ENCODE measurements at regions not wholly inside any gene's neighbourhood (a gene's known extent, or its start where the extent isn't known, plus 50 kb on each side); places are given as distances from the start of the nearest gene placed in this dataset.

DNA sequence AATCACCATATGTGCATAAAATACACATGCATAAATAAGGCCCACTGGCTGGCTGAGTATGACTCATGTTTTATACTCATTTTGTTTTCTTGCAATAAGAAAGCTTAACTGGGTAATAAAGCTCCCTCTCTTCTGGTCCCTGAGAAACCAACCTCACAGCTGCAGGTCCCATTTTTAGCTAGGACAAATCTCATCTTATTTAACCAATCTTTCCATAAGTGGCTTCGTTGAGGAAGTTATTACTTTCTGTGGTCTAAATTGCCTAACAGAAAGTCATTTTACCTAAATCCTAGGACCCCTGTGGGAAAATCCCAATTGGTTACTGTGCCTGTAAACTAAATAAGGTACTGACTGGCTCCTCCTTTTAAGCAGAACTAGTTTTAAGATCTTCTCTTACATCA is 232.8 kb upstream of the FBXO33 start:
- TF ChIP-seq, protein P1, sequence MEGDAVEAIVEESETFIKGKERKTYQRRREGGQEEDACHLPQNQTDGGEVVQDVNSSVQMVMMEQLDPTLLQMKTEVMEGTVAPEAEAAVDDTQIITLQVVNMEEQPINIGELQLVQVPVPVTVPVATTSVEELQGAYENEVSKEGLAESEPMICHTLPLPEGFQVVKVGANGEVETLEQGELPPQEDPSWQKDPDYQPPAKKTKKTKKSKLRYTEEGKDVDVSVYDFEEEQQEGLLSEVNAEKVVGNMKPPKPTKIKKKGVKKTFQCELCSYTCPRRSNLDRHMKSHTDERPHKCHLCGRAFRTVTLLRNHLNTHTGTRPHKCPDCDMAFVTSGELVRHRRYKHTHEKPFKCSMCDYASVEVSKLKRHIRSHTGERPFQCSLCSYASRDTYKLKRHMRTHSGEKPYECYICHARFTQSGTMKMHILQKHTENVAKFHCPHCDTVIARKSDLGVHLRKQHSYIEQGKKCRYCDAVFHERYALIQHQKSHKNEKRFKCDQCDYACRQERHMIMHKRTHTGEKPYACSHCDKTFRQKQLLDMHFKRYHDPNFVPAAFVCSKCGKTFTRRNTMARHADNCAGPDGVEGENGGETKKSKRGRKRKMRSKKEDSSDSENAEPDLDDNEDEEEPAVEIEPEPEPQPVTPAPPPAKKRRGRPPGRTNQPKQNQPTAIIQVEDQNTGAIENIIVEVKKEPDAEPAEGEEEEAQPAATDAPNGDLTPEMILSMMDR (conservative IDR thresholded peaks at IDR 0.05; ENCODE audit: low read depth in 2 of 2) = no peak
- TF ChIP-seq EZH2 (IDR thresholded peaks at IDR 0.05; ENCODE audit: low read depth, unreplicated experiment) = no peak
- TF ChIP-seq EZH2phosphoT487 (IDR thresholded peaks at IDR 0.05; ENCODE audit: unreplicated experiment) = no peak
- no peak for TF ChIP-seq POLR2AphosphoS5 (IDR thresholded peaks at IDR 0.05; ENCODE audit: low read depth)
- TF ChIP-seq, protein P2, sequence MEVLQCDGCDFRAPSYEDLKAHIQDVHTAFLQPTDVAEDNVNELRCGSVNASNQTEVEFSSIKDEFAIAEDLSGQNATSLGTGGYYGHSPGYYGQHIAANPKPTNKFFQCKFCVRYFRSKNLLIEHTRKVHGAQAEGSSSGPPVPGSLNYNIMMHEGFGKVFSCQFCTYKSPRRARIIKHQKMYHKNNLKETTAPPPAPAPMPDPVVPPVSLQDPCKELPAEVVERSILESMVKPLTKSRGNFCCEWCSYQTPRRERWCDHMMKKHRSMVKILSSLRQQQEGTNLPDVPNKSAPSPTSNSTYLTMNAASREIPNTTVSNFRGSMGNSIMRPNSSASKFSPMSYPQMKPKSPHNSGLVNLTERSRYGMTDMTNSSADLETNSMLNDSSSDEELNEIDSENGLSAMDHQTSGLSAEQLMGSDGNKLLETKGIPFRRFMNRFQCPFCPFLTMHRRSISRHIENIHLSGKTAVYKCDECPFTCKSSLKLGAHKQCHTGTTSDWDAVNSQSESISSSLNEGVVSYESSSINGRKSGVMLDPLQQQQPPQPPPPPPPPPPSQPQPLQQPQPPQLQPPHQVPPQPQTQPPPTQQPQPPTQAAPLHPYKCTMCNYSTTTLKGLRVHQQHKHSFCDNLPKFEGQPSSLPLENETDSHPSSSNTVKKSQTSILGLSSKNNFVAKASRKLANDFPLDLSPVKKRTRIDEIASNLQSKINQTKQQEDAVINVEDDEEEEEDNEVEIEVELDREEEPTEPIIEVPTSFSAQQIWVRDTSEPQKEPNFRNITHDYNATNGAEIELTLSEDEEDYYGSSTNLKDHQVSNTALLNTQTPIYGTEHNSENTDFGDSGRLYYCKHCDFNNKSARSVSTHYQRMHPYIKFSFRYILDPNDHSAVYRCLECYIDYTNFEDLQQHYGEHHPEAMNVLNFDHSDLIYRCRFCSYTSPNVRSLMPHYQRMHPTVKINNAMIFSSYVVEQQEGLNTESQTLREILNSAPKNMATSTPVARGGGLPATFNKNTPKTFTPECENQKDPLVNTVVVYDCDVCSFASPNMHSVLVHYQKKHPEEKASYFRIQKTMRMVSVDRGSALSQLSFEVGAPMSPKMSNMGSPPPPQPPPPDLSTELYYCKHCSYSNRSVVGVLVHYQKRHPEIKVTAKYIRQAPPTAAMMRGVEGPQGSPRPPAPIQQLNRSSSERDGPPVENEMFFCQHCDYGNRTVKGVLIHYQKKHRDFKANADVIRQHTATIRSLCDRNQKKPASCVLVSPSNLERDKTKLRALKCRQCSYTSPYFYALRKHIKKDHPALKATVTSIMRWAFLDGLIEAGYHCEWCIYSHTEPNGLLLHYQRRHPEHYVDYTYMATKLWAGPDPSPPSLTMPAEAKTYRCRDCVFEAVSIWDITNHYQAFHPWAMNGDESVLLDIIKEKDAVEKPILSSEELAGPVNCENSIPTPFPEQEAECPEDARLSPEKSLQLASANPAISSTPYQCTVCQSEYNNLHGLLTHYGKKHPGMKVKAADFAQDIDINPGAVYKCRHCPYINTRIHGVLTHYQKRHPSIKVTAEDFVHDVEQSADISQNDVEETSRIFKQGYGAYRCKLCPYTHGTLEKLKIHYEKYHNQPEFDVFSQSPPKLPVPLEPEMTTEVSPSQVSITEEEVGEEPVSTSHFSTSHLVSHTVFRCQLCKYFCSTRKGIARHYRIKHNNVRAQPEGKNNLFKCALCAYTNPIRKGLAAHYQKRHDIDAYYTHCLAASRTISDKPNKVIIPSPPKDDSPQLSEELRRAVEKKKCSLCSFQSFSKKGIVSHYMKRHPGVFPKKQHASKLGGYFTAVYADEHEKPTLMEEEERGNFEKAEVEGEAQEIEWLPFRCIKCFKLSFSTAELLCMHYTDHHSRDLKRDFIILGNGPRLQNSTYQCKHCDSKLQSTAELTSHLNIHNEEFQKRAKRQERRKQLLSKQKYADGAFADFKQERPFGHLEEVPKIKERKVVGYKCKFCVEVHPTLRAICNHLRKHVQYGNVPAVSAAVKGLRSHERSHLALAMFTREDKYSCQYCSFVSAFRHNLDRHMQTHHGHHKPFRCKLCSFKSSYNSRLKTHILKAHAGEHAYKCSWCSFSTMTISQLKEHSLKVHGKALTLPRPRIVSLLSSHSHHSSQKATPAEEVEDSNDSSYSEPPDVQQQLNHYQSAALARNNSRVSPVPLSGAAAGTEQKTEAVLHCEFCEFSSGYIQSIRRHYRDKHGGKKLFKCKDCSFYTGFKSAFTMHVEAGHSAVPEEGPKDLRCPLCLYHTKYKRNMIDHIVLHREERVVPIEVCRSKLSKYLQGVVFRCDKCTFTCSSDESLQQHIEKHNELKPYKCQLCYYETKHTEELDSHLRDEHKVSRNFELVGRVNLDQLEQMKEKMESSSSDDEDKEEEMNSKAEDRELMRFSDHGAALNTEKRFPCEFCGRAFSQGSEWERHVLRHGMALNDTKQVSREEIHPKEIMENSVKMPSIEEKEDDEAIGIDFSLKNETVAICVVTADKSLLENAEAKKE (CRISPR knock-in tag; IDR thresholded peaks at IDR 0.05) = no peak
- TF ChIP-seq CREB1 (CRISPR knock-in tag; IDR thresholded peaks at IDR 0.05; ENCODE audit: low read depth) = no peak
- no peak for TF ChIP-seq ZNF114 (CRISPR knock-in tag; IDR thresholded peaks at IDR 0.05)
- TF ChIP-seq, protein P3, sequence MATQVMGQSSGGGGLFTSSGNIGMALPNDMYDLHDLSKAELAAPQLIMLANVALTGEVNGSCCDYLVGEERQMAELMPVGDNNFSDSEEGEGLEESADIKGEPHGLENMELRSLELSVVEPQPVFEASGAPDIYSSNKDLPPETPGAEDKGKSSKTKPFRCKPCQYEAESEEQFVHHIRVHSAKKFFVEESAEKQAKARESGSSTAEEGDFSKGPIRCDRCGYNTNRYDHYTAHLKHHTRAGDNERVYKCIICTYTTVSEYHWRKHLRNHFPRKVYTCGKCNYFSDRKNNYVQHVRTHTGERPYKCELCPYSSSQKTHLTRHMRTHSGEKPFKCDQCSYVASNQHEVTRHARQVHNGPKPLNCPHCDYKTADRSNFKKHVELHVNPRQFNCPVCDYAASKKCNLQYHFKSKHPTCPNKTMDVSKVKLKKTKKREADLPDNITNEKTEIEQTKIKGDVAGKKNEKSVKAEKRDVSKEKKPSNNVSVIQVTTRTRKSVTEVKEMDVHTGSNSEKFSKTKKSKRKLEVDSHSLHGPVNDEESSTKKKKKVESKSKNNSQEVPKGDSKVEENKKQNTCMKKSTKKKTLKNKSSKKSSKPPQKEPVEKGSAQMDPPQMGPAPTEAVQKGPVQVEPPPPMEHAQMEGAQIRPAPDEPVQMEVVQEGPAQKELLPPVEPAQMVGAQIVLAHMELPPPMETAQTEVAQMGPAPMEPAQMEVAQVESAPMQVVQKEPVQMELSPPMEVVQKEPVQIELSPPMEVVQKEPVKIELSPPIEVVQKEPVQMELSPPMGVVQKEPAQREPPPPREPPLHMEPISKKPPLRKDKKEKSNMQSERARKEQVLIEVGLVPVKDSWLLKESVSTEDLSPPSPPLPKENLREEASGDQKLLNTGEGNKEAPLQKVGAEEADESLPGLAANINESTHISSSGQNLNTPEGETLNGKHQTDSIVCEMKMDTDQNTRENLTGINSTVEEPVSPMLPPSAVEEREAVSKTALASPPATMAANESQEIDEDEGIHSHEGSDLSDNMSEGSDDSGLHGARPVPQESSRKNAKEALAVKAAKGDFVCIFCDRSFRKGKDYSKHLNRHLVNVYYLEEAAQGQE (IDR thresholded peaks at IDR 0.05; ENCODE audit: unreplicated experiment) = no peak
- no peak for TF ChIP-seq ZNF331 (CRISPR knock-in tag; IDR thresholded peaks at IDR 0.05; ENCODE audit: low read depth)

Measured in GM23338 (cell line).